ENCODE measurements at regions not wholly inside any gene's neighbourhood (a gene's known extent, or its start where the extent isn't known, plus 50 kb on each side); places are given as distances from the start of the nearest gene placed in this dataset.
"Not testable (repeated sequence)": the region's sequence is repeated elsewhere in the genome, so short reads cannot be mapped to it uniquely, and the experiment has no call there.

DNA sequence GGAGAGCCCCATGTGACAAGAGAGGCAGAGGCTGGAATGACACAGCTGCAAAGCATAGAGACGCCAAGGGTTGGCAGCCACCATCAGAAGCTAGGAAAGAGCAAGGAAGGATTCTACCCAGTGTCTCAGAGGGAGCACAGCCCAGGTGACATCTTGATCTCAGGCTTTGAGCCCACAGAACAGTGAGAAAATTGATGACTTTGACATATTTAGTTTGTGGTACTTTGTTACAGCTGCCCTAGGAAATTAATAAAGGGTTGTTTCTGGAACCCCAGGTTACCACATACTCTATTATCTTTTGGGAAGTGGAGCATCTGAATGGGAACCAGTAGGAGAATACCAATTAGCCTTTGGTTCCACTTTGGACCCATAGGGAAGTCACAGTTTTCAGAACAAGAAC, 231.7 kb downstream of the ZNF621 start:
- DNase-seq, result no peak

DNA sequence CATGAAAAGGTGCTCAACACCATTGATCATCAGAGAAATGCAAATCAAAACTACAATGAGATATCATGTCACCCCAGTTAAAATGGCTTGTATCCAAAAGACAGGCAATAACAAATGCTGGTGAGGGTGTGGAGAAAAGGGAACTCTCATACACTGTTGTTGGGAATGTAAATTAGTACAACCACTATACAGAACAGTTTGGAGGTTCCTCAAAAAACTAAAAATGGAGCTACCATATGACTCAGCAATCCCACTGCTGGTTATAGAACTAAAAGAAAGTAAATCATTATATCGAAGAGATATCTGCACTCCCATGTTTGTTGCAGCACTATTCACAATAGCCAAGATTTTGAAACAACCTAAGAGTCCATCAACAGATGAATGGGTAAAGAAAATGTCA, 238.0 kb downstream of the ZNF621 start:
- DNase-seq, result not testable (repeated sequence)

DNA sequence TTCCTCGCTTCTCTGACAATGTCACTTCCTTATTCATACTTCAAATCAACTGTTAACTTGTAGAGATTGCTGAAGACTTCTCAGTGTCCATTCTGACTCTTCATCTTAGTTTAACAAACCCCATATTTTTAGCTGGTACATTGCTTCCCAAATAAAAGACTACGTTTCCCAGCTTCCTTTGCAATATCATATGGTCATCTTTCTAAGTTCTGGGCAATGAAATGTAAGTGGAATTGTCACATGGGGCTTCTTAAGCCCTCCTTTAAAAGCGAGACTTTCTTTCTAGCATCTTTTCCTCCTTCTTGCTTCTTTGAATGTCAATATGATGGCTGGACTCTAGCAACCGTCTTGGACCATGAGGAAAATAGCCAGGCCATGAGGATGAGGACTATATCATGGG, 239.0 kb downstream of the ZNF621 start:
- no peak for DNase-seq

DNA sequence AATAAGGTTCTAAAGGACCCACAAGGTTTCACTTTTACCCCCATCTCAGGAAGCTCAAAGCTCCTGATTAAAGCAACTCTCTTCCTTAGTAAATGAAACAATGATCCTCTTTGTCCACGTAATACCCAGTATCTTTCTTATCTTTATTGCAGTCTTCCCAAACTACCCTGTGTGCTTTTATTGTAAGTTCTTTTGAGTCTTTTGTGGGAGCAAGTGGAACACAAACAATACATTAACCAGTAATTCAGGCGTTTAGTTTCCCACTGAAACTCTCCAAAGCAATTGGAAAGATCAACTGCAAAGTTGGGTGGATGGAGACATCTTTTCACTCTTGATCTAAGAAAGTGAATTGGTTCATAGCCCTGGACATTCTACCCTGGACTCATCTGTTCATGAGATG, 240.0 kb downstream of the ZNF621 start:
- DNase-seq, result no peak

DNA sequence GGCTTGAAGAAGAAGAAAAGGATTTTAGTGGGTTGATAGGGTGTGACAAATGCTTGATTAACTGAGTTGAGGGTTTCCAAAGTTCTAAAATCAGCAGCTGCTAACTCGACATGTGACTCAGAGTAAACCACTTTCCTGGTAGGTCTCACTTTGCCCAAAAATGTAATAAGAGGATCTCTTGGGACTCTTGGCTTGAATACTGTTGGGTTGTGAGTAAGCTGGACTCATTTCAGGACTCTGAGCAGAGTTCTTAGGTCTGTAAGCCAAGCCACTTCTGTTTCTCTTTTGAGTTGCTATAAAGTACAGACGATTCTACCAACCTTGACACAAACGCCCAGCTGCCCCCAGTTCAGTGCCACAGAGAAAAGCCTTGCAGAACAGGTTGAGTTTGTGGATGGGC, 241.1 kb downstream of the ZNF621 start:
- no peak for DNase-seq

DNA sequence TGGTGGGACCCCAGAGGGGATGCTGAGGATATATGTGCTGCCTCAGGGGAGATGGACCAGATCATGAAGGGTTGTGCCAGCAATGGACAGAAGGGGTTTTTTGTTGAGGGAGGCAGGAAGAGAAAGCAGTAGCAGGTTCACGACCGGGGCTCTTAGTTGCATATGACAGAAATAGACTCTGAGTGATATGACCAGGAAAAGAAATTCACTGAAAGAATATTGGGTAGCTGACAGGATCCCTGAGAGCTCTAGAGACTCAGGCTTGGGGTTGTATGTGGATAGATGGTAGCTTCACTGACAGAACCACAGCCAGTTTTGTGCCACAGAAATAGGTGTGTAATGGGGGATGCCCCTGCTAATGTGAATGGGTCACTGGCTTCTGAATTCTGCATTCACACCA, 241.6 kb downstream of the ZNF621 start:
- DNase-seq, result no peak

DNA sequence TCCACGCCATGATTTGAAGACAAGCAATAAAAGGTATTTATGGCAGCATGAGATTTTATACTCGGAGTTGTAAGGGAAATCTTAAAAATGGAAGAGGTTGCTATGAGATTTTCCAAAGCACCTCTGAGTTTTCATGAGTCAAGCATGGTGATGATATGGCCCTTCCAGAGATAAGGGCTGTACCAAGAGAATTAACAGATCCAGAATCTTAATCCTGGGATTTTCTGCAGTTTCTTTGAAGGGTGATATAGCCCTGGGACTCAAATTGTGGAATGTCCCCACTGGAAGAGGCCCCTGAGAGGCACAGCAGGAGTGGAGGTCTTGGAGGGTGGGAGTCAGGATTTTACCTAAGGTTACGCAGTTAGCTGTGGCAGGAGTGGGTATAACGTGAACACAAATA, 243.3 kb downstream of the ZNF621 start:
- no peak for DNase-seq

DNA sequence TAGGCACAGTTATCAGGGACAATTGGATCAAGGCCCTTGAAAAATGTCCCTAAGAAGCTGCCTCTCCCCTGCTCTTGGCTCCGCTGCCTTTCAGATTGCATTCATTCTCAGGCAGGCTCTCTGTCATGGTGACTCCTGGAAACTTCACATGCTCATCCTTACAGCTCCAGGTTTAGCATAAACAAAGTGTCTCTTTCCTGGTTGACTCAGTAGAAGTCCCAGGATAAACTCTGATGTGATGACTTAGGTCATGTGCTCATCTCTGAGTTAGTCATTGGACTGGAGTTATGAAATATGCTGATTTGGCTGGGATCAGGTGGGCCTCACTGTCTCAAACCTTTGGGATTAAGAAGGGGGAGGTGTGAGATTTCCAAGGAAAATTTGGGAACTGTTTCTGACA, 243.8 kb downstream of the ZNF621 start:
- DNase-seq, result no peak

DNA sequence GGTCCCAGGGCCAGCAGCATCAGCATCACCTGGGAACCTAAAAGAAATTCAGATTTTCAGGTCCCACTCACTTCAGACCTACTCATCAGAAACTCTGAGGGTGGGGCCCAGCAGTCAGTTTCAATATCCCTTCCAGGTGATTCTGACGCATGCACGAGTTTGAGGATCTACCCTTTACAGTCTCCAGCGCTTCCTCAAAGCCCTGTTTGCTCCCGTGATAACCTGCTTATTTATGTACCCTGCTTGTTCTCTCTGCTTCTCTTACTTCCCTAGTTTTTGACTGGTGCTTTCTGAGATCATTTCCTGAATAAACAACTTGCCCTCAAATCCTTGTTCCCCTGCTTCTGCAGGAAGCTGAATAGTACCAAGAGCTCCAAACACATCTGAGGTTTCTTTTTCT, 245.3 kb downstream of the ZNF621 start:
- DNase-seq, result no peak

DNA sequence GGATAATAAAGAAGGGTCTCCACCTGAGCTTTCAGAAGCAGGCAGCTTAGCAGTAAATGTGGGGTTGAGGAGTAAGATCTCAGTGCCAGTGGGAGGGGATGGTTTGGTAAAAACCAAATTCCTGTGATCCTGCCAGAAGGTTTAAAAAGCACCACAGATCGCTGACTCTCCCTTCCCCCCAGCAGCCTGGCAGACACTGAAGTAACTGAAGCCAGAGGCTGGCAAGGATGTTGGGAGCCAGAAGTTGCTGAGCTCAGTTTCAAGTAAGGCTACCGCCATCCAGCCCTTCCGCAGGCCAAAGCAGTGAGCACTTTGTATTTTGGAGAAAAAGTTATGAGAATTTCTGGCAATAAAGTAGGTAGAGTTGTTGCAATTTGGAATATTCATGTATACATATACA, 246.4 kb downstream of the ZNF621 start:
- no peak for DNase-seq

DNA sequence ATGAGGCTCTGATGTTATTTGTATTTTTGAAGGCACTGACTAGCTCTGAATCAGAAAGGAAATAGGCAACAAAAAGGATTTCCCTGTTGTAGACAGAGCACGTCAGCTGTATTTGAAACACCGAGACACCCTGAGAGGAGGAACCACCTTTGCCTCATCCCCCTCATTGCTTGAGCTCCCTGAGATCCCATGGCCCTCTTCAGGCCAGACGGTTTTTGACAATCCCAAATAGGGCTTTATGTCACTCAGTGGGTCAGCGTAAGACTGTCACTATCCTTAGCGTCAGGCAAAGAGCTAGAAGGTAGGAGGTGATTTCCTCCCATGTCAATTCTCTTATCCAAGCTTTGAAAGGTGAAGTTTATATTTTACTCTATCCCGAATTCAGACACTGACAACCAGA, 254.3 kb downstream of the ZNF621 start:
- DNase-seq, result no peak

DNA sequence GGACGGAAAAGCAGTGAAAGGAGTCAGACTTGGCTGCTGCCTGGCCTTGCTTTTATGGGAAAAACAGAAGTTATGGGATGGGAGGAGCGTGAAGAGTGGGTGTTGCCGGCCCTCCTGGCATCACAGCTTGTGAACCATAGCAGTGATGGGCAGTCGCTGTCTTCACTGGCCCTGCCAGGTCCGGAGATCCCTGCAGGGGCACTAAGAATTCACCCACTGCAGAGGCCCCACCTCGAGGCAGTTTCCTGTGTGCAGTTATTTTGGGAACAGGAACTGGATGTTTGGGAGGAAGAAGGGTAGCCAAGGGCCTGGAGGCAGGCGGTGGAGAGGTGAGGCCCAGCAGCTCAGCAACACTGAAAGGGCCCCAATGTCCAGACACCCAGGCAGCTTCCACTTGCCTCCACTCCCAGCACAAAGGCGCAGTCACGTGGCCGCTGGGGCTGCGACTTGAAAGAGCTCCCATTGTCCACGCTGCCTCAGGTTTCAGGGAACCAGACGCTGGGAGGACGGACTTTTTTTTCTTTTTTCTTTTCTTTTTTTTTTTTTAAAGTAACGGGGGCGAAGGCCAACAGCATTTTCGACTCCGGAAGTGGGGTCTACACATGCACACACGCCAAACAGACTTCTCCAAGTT, 255.6 kb downstream of the ZNF621 start:
- DNase-seq, result no peak

DNA sequence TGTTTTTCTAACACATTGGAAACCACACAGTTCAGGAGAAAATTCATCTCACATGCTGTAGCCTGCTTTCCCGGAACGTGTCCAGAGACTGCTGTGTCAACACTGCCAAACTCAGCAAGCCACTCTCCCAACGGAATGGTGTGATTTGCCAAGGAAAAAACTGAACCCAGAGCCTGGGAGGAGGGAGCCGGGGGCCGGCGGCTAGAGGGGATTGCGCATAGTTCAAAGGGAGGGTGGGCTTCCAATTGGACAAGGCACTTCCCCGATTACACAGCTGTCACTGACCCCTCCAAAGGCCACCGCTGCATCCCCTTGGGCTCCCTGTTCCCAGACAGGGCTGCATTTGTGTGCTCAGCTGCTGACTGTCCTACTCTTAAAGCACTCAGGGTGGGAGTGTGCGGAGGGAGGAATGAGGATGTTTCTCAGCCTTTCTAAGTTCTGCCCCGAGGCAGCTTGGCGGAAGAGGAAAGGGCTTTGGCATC, 256.2 kb downstream of the ZNF621 start:
- no peak for DNase-seq

DNA sequence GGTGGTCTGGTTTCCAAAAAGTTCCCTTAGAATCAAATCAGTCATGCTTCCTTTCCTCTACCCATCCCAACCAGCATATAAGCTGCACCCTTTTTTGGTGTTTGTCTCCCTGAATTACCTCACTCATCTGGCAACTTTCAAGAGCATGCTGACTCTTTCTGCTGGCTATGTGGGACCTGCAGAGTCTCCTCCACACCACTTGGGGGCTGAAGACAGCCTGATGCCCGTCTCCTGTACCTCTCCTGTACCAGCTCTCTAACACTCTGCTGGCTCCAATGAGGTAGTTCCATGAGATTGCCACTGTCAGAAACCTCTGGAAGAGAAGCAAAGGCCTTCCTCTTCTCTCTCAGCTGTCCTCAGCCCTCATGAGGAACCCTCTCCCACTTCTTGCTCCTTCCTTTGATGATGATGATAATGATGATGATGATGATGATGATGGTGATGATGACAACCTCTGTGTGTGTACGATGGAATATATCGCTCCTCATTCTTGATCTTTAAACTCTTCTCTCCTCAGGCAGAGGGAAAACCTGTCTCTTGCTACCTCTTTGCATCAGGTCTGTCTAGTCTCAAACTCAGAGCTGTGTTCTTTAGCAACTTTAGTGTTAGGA, 257.5 kb downstream of the ZNF621 start:
- DNase-seq, result no peak

DNA sequence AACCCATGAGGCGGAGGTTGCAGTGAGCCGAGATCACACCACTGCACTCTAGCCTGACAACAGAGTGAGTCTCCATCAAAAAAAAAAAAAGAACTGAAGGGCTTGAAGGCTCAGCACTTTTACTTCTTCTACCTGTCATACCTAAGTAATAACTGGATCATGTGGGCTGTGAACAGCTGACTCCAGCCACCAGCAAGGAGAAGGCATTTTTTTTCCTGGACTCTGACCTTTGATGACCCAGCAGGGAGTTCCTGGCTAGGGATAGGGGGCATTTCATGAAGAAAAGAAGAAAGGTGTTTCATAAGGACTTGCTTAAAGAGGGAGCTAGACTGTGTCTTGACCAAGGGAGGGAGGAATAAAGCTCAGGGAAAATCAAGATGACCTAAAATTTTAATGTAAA, 266.0 kb downstream of the ZNF621 start:
- DNase-seq, result no peak

DNA sequence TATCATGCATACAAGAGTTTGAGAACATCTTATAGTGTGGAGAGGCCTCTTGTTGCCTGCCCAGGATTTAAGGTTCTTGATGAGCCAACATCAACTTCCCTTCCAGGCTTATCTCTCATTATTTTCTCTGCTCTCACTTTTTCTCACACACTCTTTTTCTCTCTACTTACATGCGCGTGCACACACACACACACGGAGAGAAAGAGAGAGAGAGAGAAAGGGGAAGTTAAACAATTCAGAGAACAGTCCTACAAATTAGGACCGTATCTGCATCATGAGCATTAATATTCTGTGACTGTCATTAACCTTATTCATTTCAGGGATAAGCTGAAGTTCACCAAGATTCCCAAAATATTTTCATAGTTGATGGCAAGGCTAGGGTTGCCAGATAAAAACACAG, 269.0 kb downstream of the ZNF621 start:
- DNase-seq, result no peak

DNA sequence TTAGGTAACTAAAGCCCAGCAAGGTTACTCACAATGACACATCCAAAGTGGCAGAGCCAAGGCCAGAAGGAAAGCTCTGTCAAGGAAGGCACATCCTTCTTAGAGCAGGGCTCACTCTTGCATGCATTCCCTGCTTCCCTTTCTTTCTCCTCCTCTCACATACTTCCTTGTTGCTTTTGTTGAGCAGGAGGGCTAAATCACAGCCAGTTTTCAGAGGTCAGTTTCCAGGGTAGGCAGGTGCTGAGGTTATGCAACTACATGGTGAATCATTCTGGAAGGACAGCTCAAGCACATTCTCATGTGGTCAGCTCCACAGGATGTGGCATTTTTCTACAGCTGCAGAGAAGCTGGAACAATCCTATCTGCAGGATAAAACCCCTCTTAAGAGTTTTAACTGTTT, 275.6 kb downstream of the ZNF621 start:
- no peak for DNase-seq

DNA sequence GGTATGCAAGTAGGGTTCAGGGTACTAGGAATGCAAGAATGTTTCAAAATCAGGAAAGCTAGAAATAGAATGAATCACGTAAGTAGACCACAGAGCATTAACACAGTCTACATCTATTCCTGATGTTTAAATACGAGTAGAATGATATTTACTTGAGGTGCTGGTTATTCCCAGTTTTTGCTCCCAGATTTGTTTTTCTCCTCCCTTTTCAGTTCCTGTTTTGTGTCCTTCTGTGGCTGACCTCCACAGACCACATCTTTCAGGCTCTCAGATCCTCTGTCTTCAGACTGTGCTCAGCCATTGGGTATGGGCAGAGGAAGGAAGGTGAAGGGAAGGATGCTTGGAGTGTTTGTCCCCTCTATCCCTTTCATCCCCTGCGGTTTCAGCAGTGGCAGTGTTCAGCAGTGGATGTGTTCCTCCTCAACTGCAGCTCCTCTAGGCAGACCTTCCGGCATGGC, 276.6 kb downstream of the ZNF621 start:
- no peak for DNase-seq

DNA sequence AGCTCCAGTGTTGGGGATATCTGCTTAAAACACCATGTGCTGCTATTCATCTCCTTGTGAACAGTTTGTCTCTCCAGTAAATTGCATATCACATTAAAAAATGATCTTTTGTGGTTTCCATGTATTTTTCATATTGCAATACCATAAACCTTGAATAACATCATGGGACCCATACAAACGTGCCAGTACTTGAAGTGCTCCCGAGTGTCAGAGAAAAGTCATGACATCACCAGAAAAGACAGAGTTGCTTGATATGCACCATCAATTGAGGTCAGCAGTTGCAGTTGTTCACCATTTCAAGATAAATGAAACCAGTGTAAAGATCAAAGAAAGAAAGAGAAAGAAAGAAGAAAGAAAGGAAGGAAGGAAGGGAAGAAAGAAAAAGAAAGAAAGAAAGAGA, 278.6 kb downstream of the ZNF621 start:
- no peak for DNase-seq

DNA sequence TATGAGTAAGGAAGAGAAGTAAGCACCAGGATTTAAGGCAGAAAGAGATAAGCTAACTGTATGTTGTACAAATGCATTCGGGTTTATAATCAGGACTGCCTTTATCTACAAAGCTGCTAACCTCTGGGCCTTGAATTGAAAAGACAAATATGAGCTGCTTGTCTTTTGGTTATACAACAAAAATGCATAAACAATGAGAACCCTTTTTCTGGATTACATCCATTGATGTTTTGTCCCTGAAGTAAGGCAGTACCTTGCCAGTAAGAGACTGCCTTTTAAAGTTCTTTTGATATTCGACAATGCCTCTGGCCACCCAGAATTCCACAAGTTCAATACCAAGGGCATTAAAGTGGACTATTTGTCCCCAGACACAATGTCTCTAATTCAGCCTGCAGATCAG, 280.7 kb downstream of the ZNF621 start:
- DNase-seq, result no peak

DNA sequence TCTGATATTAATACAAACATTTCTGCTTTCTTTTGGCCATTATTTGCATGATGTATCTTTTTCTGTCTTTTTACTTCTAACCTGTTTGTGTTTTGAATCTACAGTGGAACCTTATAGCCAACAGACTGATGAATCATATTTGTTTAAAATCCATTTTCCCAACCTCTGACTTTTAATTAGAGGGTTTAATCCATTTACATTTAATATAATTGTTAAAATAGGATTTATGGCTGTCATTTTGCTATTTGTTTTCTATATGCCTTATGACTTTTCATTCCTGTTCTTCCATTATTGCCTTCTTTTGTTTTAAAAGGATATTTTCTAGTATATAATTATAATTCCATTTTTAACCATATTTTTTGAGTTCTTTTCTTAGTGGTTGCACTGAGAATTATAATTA, 286.1 kb downstream of the ZNF621 start:
- no peak for DNase-seq

DNA sequence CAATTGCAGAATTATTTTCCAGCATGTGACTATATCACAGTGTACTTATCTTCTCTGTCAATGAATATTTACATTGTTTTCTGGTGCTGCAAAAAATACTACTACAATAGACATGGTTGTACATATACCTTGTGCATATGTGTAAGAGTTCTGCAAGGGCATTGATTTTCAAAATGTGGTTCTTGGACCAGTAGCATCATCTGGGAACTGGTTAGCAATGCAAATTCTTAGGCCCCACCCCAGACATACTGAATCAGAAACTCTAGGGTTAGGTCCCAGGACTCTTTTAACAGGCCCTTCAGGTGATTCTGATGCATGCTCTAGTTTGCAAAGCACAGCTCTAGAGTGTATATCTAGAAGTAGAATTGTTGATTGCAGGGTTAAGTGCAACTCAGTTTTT, 292.3 kb downstream of the ZNF621 start:
- DNase-seq, result no peak

DNA sequence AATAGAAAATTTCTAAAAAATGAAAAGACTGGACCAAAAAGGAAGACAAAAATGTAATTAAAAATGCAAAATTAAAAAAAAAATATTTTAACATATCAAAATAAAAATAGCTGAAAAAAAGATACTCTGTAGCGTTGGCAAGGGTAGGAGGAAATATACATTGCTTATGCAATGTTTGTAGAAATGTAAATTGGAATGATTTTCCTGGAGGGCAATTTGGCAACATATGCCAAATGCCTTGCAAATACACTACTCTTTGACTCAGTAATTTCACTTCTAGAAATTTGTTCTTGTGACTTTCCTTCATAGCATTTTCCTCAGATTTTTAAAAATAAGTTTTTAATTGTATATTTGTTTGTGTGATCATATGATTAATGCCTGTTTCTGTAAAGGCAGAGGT, 296.6 kb downstream of the ZNF621 start:
- DNase-seq, result no peak

DNA sequence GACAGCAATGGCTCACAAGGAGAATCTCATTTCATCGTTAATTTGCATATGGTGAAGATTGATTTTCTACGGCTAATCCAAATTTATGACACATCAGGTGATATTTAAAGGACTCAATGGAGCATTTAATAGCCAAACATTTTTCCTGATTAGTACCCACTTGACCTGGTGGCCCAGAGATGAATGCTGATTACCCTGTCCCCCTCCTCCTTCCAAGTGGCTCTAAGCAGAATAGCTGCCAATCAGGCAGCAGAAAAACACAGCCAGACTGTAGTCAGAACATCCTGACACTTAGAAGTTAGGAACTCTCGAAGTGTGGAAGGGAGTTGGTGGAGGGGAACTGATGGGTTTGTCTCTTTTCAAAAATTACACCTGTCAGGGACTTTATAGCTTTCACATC, 302.5 kb downstream of the ZNF621 start:
- DNase-seq, result no peak

All from stimulated activated naive CD4-positive, alpha-beta T cell (primary cell).